HG03095 (cell line): ENCODE measurements at regions not wholly inside any gene's neighbourhood (a gene's known extent, or its start where the extent isn't known, plus 50 kb on each side); places are given as distances from the start of the nearest gene placed in this dataset.

Experiments used
- ATAC-seq: cut with Tn5 transposase; IDR thresholded peaks from one replicate; pipeline ENCODE4 v1.9.1; 2021; ENCODE audit warnings: moderate library complexity; ENCODE audit not compliant: unreplicated experiment

- no peak for ATAC-seq
These were observed 56.6 kb upstream of the C4orf54 start for GRCh38 chr4:99714179-99714578.

GRCh38 chr4:99712530-99712929 lies 54.9 kb upstream of the C4orf54 start:
- ATAC-seq: no peak

GRCh38 chr4:99712099-99712498 lies 54.5 kb upstream of the C4orf54 start:
- ATAC-seq: no peak

- no peak for ATAC-seq
These were observed 54.0 kb upstream of the C4orf54 start for GRCh38 chr4:99711657-99712056.

- no peak for ATAC-seq
These were observed 53.2 kb upstream of the C4orf54 start for GRCh38 chr4:99710681-99711345.

GRCh38 chr4:99710020-99710419 lies 52.4 kb upstream of the C4orf54 start:
- no peak for ATAC-seq

- no peak for ATAC-seq
These were observed 50.9 kb upstream of the C4orf54 start for GRCh38 chr4:99708551-99708950.
